HG03521 (cell line): ENCODE measurements at regions not wholly inside any gene's neighbourhood (a gene's known extent, or its start where the extent isn't known, plus 50 kb on each side); places are given as distances from the start of the nearest gene placed in this dataset.
"Not testable (repeated sequence)": the region's sequence is repeated elsewhere in the genome, so short reads cannot be mapped to it uniquely, and the experiment has no call there.

Experiments
- ATAC-seq: cut with Tn5 transposase; IDR thresholded peaks from one replicate; pipeline ENCODE4 v1.9.1; 2021; ENCODE audit warnings: mild to moderate bottlenecking, moderate library complexity; ENCODE audit not compliant: unreplicated experiment

GRCh38 chr1:54474310-54475251 is 68.4 kb upstream of the SSBP3 start:
- no peak for ATAC-seq

- no peak for ATAC-seq
Measured at GRCh38 chr1:54471588-54471987, 65.4 kb upstream of the SSBP3 start.

- not testable (repeated sequence) for ATAC-seq
Measured at GRCh38 chr1:54469444-54469843, 63.2 kb upstream of the SSBP3 start.

GRCh38 chr1:54468288-54469084 is 62.3 kb upstream of the SSBP3 start:
- ATAC-seq = not testable (repeated sequence)

- no peak for ATAC-seq
Measured at GRCh38 chr1:54465351-54465811, 59.2 kb upstream of the SSBP3 start.

GRCh38 chr1:54464477-54465146 is 58.4 kb upstream of the SSBP3 start:
- ATAC-seq = no peak

- ATAC-seq = no peak
Measured at GRCh38 chr1:54464031-54464476, 57.9 kb upstream of the SSBP3 start.

GRCh38 chr1:54463259-54464030 is 57.3 kb upstream of the SSBP3 start:
- no peak for ATAC-seq

- ATAC-seq = no peak
Measured at GRCh38 chr1:54462597-54463258, 56.5 kb upstream of the SSBP3 start.

- no peak for ATAC-seq
Measured at GRCh38 chr1:54461731-54462596, 55.8 kb upstream of the SSBP3 start.

GRCh38 chr1:54460861-54461387 is 54.7 kb upstream of the SSBP3 start:
- no peak for ATAC-seq

- no peak for ATAC-seq
Measured at GRCh38 chr1:54460351-54460750, 54.2 kb upstream of the SSBP3 start.

- no peak for ATAC-seq
Measured at GRCh38 chr1:54459726-54460191, 53.6 kb upstream of the SSBP3 start.

- ATAC-seq = no peak
Measured at GRCh38 chr1:54459140-54459539, 52.9 kb upstream of the SSBP3 start.

- no peak for ATAC-seq
Measured at GRCh38 chr1:54456921-54457529, 50.8 kb upstream of the SSBP3 start.

- no peak for ATAC-seq
Measured at GRCh38 chr1:54456361-54456760, 50.2 kb upstream of the SSBP3 start.
